CD4-positive, alpha-beta T cell treated with Interferon alpha-2 for 1 hour (primary cell): ENCODE measurements at regions not wholly inside any gene's neighbourhood (a gene's known extent, or its start where the extent isn't known, plus 50 kb on each side); places are given as distances from the start of the nearest gene placed in this dataset.
"Not testable (repeated sequence)": the region's sequence is repeated elsewhere in the genome, so short reads cannot be mapped to it uniquely, and the experiment has no call there.

Experiments
- DNase-seq, 2 donors: peaks; one replicate each; pipeline ENCODE4 v3.0.0-alpha.2; 2020 to 2022

GRCh38 chr14:81765651-81766275 is 232.1 kb upstream of the SEL1L start:
- no peak for DNase-seq

GRCh38 chr14:81766321-81766915 is 232.8 kb upstream of the SEL1L start:
- DNase-seq: no peak

- no peak for DNase-seq
These were observed 233.8 kb upstream of the SEL1L start for GRCh38 chr14:81767266-81767995.

- DNase-seq: no peak
These were observed 238.1 kb upstream of the SEL1L start for GRCh38 chr14:81771651-81772275.

GRCh38 chr14:81772381-81772780 is 238.7 kb upstream of the SEL1L start:
- no peak for DNase-seq

- DNase-seq: no peak
These were observed 242.9 kb upstream of the SEL1L start for GRCh38 chr14:81776531-81776930.

- not testable (repeated sequence) for DNase-seq
These were observed 248.1 kb upstream of the SEL1L start for GRCh38 chr14:81781798-81782197.

- DNase-seq: no peak
These were observed 250.4 kb upstream of the SEL1L start for GRCh38 chr14:81784084-81784483.

GRCh38 chr14:81797315-81797714 is 263.7 kb upstream of the SEL1L start:
- DNase-seq: no peak

- no peak for DNase-seq
These were observed 268.3 kb upstream of the SEL1L start for GRCh38 chr14:81801921-81802320.

GRCh38 chr14:81802341-81802740 is 268.7 kb upstream of the SEL1L start:
- DNase-seq: no peak

GRCh38 chr14:81805785-81806184 is 272.1 kb upstream of the SEL1L start:
- no peak for DNase-seq

GRCh38 chr14:81811705-81812269 is 278.1 kb upstream of the SEL1L start:
- no peak for DNase-seq

- DNase-seq: no peak
These were observed 284.6 kb upstream of the SEL1L start for GRCh38 chr14:81818271-81818670.

- no peak for DNase-seq
These were observed 285.7 kb upstream of the SEL1L start for GRCh38 chr14:81819344-81819743.

GRCh38 chr14:81819910-81820309 is 286.3 kb upstream of the SEL1L start:
- DNase-seq: no peak

- DNase-seq: no peak
These were observed 292.4 kb upstream of the SEL1L start for GRCh38 chr14:81826081-81826480.

GRCh38 chr14:81829447-81829846 is 295.8 kb upstream of the SEL1L start:
- DNase-seq: no peak

GRCh38 chr14:81831128-81831820 is 297.6 kb upstream of the SEL1L start:
- DNase-seq: no peak

GRCh38 chr14:81834308-81834707 is 300.7 kb upstream of the SEL1L start:
- DNase-seq: no peak

GRCh38 chr14:81837304-81837703 is 303.7 kb upstream of the SEL1L start:
- no peak for DNase-seq

GRCh38 chr14:81839056-81839455 is 305.4 kb upstream of the SEL1L start:
- no peak for DNase-seq

GRCh38 chr14:81841346-81841745 is 307.7 kb upstream of the SEL1L start:
- DNase-seq: no peak
